ENCODE measurements at regions not wholly inside any gene's neighbourhood (a gene's known extent, or its start where the extent isn't known, plus 50 kb on each side); places are given as distances from the start of the nearest gene placed in this dataset.

- H3K4me3 ChIP-seq (ENCODE audit: low read length), result no peak overlapping the region
- H3K27me3 ChIP-seq (ENCODE audit: insufficient read depth, low read depth, low read length), result no peaks in the 10 kb centered on the region
- no peak overlapping the region for H2AFZ ChIP-seq (ENCODE audit: low read depth, low read length)
- H3K27ac ChIP-seq (ENCODE audit: low read length), result no peak overlapping the region
- H3K4me2 ChIP-seq (ENCODE audit: low read length), result no peak overlapping the region
- TF ChIP-seq, protein P1, sequence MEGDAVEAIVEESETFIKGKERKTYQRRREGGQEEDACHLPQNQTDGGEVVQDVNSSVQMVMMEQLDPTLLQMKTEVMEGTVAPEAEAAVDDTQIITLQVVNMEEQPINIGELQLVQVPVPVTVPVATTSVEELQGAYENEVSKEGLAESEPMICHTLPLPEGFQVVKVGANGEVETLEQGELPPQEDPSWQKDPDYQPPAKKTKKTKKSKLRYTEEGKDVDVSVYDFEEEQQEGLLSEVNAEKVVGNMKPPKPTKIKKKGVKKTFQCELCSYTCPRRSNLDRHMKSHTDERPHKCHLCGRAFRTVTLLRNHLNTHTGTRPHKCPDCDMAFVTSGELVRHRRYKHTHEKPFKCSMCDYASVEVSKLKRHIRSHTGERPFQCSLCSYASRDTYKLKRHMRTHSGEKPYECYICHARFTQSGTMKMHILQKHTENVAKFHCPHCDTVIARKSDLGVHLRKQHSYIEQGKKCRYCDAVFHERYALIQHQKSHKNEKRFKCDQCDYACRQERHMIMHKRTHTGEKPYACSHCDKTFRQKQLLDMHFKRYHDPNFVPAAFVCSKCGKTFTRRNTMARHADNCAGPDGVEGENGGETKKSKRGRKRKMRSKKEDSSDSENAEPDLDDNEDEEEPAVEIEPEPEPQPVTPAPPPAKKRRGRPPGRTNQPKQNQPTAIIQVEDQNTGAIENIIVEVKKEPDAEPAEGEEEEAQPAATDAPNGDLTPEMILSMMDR (IDR thresholded peaks at IDR 0.05; ENCODE audit: poor library complexity, severe bottlenecking), result no peak
- no peak for TF ChIP-seq EP300 (conservative IDR thresholded peaks at IDR 0.05; ENCODE audit: poor library complexity, severe bottlenecking)
- TF ChIP-seq EZH2 (IDR thresholded peaks at IDR 0.05; ENCODE audit: borderline replicate concordance, insufficient read depth, low read length, poor library complexity, severe bottlenecking), result no peak
- no peak for TF ChIP-seq SMC3 (conservative IDR thresholded peaks at IDR 0.05; ENCODE audit: poor library complexity)
- no peaks in the 10 kb centered on the region for H3K36me3 ChIP-seq (ENCODE audit: insufficient read depth, low read length)
- no peaks in the 10 kb centered on the region for H4K20me1 ChIP-seq (ENCODE audit: insufficient read depth)
- no peak overlapping the region for H3K9ac ChIP-seq (ENCODE audit: low read length)
- no peaks in the 10 kb centered on the region for H3K79me2 ChIP-seq (replicated peaks; ENCODE audit: insufficient read depth, low read length)
- no peaks in the 10 kb centered on the region for H3K9me2 ChIP-seq (ENCODE audit: insufficient read depth, low read length)
- H3K9me3 ChIP-seq (ENCODE audit: low read length), result no peaks in the 10 kb centered on the region
- H3F3A ChIP-seq (ENCODE audit: insufficient read depth, low read length, poor library complexity, severe bottlenecking), result no peaks in the 10 kb centered on the region
These were observed 830.9 kb downstream of the EDEM1 start for GRCh38 chr3:6018456-6018855.

- TF ChIP-seq EZH2 (IDR thresholded peaks at IDR 0.05; ENCODE audit: borderline replicate concordance, insufficient read depth, low read length, poor library complexity, severe bottlenecking) (no peak), RAD21 (conservative IDR thresholded peaks at IDR 0.05) (no peak), EP300 (conservative IDR thresholded peaks at IDR 0.05; ENCODE audit: poor library complexity, severe bottlenecking) (no peak), TAF1 (IDR thresholded peaks at IDR 0.05; ENCODE audit: low read depth) (no peak), POLR2AphosphoS5 (IDR thresholded peaks at IDR 0.05) (no peak), SMC3 (conservative IDR thresholded peaks at IDR 0.05; ENCODE audit: poor library complexity) (no peak), MXI1 (conservative IDR thresholded peaks at IDR 0.05; ENCODE audit: poor library complexity, severe bottlenecking) (no peak)
- TF ChIP-seq, protein P1 (IDR thresholded peaks at IDR 0.05; ENCODE audit: poor library complexity, severe bottlenecking), result no peak
- TF ChIP-seq, protein P2, sequence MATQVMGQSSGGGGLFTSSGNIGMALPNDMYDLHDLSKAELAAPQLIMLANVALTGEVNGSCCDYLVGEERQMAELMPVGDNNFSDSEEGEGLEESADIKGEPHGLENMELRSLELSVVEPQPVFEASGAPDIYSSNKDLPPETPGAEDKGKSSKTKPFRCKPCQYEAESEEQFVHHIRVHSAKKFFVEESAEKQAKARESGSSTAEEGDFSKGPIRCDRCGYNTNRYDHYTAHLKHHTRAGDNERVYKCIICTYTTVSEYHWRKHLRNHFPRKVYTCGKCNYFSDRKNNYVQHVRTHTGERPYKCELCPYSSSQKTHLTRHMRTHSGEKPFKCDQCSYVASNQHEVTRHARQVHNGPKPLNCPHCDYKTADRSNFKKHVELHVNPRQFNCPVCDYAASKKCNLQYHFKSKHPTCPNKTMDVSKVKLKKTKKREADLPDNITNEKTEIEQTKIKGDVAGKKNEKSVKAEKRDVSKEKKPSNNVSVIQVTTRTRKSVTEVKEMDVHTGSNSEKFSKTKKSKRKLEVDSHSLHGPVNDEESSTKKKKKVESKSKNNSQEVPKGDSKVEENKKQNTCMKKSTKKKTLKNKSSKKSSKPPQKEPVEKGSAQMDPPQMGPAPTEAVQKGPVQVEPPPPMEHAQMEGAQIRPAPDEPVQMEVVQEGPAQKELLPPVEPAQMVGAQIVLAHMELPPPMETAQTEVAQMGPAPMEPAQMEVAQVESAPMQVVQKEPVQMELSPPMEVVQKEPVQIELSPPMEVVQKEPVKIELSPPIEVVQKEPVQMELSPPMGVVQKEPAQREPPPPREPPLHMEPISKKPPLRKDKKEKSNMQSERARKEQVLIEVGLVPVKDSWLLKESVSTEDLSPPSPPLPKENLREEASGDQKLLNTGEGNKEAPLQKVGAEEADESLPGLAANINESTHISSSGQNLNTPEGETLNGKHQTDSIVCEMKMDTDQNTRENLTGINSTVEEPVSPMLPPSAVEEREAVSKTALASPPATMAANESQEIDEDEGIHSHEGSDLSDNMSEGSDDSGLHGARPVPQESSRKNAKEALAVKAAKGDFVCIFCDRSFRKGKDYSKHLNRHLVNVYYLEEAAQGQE (IDR thresholded peaks at IDR 0.05; ENCODE audit: borderline replicate concordance), result no peak
- peaks cover 8% of the 10 kb centered on the region for H3K9me3 ChIP-seq (ENCODE audit: low read length)
- H2AFZ ChIP-seq (ENCODE audit: low read depth, low read length), result no peak overlapping the region
- H4K20me1 ChIP-seq (ENCODE audit: insufficient read depth), result no peaks in the 10 kb centered on the region
- H3K36me3 ChIP-seq (ENCODE audit: insufficient read depth, low read length), result no peaks in the 10 kb centered on the region
- H3K27me3 ChIP-seq (ENCODE audit: insufficient read depth, low read depth, low read length), result no peaks in the 10 kb centered on the region
- no peak overlapping the region for H3K27ac ChIP-seq (ENCODE audit: low read length)
- no peak overlapping the region for H3K4me3 ChIP-seq (ENCODE audit: low read length)
- H3K9me2 ChIP-seq (ENCODE audit: insufficient read depth, low read length), result no peaks in the 10 kb centered on the region
- no peak overlapping the region for H3K4me2 ChIP-seq (ENCODE audit: low read length)
- no peak overlapping the region for H3K9ac ChIP-seq (ENCODE audit: low read length)
- no peaks in the 10 kb centered on the region for H3F3A ChIP-seq (ENCODE audit: insufficient read depth, low read length, poor library complexity, severe bottlenecking)
- no peaks in the 10 kb centered on the region for H3K79me2 ChIP-seq (replicated peaks; ENCODE audit: insufficient read depth, low read length)
These were observed 835.1 kb downstream of the EDEM1 start for GRCh38 chr3:6022621-6023020.
